H7 (cell line): ENCODE measurements at regions not wholly inside any gene's neighbourhood (a gene's known extent, or its start where the extent isn't known, plus 50 kb on each side); places are given as distances from the start of the nearest gene placed in this dataset.

ENCODE experiments used
- DNase-seq: peaks from one replicate; pipeline ENCODE4 v3.0.0; 2012
- H3K27me3 ChIP-seq: 2 replicates; pipeline ENCODE4 v1.6.0; 2011; ENCODE audit warnings: mild to moderate bottlenecking, low read length; ENCODE audit not compliant: control insufficient read depth, insufficient read depth
- H3K36me3 ChIP-seq: replicated peaks from 2 replicates; pipeline ENCODE4 v1.5.1; 2011; ENCODE audit warnings: low read length; ENCODE audit not compliant: control insufficient read depth, insufficient read depth
- H3K4me3 ChIP-seq: 2 replicates; pipeline ENCODE4 v1.5.1; 2011; ENCODE audit warnings: low read depth, mild to moderate bottlenecking, control low read depth, low read length, moderate library complexity; ENCODE audit not compliant: insufficient read depth

DNA sequence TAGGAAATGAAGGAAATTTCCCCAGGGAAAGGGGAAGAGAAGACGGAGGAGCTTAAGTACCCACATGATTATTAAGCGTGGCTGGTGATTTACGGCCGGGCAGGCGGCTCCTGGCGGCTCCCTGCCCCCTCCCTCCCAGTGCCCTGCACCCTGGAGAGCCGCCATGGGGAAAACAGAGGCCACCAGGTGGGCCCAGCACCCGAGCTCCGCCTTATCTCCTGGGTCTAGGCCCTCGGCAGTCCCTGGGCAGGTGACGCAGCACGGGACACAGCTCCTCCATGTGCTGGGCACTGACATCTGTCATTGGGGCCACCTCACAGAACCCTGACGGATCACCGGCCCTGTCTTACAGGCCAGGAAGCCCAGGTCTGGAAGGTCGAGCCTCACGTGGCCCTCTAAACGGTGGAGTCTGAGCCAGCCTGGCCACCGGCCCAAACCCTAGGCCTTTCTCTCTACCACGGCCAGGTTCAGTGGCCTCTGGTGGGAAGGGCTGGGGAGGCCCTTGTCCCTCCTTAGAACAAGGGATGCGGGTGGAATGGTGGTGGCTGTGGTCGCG is 60.2 kb upstream of the PPARA start:
- no peaks in the 10 kb centered on the region for H3K27me3 ChIP-seq
- DNase-seq = no peak
- no peaks in the 10 kb centered on the region for H3K36me3 ChIP-seq
- H3K4me3 ChIP-seq = no peak overlapping the region

DNA sequence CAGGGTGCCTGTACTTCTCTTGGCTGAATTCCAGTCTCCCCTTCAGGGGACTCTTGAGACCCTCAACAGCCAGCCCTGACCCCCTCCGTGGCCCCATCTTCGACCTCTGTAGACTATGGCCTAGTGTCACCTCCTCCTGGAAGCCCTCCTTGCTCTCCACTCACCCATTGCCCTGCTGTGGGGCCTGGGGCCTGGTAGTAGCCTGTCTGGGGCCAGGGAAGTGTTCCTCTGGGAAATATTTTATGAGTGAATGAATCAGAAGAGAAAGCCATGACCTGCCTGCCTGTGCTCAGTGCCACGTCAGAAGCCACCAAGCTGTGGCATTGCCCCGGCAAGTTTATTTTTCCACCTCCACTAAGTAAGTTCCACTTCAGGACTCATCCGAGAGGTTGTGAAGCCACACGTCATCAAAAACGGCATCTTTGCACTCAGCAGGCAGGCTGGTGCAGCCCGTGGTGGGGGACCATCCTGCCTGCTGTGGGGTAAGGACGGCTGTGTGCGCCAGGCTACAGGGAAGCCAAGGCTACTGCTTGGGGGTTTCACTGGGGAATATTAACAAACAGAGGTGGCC is 59.6 kb upstream of the PPARA start:
- Histone ChIP-seq H3K4me3 (no peak overlapping the region), H3K36me3 (no peaks in the 10 kb centered on the region), H3K27me3 (no peaks in the 10 kb centered on the region)
- DNase-seq = no peak

DNA sequence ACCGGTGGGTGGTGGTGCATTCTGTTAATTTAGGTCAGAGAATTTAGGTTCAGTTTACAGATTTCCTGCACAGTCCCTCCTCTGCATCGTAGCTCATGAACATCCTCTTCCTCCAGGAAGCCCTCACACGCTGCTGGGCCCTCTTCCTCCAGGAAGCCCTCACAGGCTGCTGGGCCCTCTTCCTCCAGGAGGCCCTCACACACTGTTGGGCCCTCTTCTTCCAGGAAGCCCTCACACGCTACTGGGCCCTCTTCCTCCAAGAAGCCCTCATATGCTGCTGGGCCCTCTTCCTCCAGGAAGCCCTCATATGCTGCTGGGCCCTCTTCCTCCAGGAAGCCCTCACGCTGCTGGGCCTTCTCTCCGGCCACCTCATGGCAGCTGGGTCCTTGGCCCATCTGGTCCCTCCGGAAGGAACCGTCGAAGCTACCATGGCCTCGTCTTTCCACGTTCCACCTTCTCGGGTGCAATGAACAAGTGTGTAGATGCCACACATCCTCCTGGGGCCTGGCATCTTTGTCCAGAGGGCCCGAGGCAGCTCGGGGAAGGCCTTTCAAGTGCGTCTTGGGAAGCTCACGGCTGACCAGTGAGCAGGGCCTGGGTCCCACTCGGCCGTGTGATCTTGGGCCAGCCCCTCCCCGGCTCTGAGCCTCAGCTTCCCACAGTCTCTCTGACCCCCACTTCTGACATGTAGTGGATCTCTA is 58.9 kb upstream of the PPARA start:
- Histone ChIP-seq H3K36me3 (no peaks in the 10 kb centered on the region), H3K27me3 (no peaks in the 10 kb centered on the region), H3K4me3 (no peak overlapping the region)
- DNase-seq = no peak

DNA sequence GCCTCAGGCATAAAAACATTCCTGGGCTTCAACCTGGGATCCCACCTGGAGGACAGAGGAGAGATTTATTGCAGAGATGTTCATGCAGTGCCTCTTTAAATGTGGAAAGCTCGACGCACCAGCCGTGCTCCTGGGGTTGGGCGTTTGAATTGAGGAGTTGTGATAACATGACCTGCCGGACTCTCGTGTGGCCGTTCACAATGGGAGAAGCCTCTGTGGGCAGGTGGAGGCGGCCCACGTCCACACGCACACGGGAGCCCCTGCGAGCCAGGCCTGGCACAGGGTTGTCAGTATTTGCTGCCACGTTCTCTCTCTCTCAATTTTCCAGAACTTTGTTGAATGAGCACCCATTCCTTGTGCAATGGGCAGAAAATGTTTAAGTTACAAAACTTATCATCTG is 58.3 kb upstream of the PPARA start:
- DNase-seq = no peak
- Histone ChIP-seq H3K36me3 (no peaks in the 10 kb centered on the region), H3K4me3 (no peak overlapping the region), H3K27me3 (no peaks in the 10 kb centered on the region)

DNA sequence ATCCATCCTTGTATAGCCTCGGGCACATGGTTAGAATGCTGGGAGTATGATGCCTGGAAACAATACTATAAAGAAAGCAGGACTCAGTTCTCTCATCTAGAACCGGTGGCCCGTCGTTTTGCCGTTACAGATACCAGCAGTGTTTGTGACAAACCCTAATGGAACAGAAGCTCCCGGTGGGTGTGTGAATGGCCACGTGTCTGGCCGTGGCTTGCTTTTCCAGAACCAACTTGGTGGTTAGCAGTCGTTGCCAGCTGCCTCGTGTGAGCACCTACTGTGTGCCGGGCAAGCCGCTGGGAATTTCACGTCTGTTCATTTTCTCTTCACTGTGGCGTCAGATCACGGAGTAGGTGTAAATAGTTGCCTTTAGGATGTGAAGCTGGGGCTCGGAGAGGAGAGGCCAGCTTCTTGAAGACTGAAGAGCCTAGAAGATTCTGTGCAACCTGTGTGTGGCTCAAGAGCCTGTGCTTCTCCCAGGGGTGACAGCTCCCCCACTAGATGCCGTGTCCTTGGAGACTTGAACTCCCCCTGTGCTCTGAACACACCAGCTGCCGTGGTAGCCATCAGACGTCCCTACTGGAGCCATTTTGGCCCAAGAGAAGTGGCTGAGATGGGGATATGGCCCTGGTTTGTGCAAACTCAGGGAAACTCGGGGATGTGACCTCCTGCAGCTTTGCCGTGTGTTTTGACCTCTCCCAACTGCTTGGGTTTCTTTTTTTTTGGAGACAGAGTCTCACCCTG is 57.5 kb upstream of the PPARA start:
- H3K36me3 ChIP-seq = no peaks in the 10 kb centered on the region
- no peaks in the 10 kb centered on the region for H3K27me3 ChIP-seq

DNA sequence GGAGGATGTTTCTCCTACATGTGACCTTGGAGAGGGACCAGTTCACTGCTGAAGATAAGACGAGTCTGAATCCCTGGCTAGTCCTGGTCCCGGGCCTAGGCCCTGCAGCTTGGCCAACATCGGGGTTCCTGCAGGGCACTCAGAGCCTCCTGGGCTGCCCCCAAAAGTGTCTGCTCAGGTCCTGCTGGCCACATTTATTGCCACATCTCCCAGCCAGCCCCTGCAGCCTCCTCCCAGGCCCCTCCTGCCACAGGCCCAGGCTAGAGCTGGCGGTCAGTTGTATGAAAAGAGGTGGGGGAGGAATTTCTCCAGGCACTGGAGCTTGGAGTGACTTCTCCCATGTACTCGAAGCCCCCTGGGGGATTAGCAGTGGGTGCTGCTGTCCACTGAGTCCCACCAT is 56.5 kb upstream of the PPARA start:
- H3K4me3 ChIP-seq = no peak overlapping the region
- no peak for DNase-seq
- no peaks in the 10 kb centered on the region for H3K27me3 ChIP-seq
- H3K36me3 ChIP-seq = no peaks in the 10 kb centered on the region

More for the DNA sequence above, 57.5 kb upstream of the PPARA start:
- H3K4me3 ChIP-seq = no peak overlapping the region
- no peak for DNase-seq

DNA sequence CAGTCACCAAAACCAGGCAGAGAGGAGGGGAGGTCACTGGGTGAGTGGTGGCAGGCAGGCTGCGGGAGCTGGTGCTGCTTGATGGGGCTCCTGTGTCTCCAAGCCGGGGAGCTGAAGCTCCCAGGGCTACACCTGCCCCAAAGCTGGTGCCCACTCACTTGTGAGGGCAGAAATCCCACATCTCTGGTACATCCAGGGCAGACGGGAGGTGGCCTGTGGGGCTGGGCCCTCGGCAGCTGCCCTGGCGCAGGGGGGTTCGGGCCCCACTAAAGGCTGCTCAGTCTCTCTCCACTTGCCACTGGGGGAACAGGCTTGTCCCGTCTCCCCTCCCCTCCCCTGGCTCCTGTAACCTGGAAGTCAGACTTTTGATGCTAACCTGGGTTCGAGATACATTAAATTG is 55.6 kb upstream of the PPARA start:
- Histone ChIP-seq H3K4me3 (no peak overlapping the region), H3K36me3 (no peaks in the 10 kb centered on the region), H3K27me3 (no peaks in the 10 kb centered on the region)
- DNase-seq = no peak

DNA sequence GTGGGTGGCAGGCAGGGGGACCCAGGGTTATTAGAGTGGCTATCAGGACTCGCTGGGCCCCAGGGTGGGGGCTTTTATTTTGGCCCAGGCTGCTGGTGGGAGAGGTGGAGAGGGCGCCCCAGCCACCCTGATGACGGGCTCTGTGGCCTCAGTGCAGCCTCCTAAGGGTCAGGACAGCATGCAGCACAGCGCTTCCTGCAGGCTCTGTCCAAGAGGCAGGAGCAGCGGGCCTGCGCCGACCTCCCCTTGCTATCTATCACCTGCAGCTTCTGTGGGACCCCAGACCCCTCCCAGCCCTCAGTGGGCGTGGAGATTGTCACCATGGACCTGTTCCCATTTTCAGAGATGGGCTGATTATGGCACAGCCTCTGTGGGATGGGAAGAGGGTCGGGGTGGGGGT is 54.3 kb upstream of the PPARA start:
- H3K36me3 ChIP-seq = no peaks in the 10 kb centered on the region

DNA sequence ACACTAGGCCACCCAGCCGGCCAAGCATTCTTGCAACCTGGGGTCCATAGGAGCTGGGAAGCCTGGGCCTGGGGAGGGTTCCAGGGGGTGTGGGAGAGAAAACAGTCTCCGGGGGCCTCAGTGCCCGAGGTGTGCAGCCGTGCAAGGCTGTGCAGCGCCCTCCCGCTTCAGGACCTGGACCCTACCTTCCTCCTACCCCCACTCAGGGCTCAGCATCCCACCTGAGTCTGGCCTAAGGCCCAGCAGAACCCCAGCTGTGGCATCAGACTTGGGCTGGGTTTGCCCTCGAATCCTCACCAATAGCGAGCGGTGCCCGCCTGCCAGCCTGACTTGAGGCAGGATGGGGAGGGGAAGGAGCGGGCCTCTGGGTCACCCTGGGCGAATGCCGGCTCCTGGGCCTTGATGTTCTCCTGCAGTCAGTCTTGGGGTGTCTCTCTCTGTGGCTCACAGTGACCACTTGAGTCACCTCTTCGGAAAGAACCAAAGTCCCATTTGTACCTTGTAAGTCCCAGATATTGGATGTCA is 53.6 kb upstream of the PPARA start:
- no peak for DNase-seq
- H3K27me3 ChIP-seq = no peaks in the 10 kb centered on the region
- no peak overlapping the region for H3K4me3 ChIP-seq
- no peaks in the 10 kb centered on the region for H3K36me3 ChIP-seq

More for the DNA sequence above, 54.3 kb upstream of the PPARA start:
- DNase-seq = no peak
- Histone ChIP-seq H3K27me3 (no peaks in the 10 kb centered on the region), H3K4me3 (no peak overlapping the region)

DNA sequence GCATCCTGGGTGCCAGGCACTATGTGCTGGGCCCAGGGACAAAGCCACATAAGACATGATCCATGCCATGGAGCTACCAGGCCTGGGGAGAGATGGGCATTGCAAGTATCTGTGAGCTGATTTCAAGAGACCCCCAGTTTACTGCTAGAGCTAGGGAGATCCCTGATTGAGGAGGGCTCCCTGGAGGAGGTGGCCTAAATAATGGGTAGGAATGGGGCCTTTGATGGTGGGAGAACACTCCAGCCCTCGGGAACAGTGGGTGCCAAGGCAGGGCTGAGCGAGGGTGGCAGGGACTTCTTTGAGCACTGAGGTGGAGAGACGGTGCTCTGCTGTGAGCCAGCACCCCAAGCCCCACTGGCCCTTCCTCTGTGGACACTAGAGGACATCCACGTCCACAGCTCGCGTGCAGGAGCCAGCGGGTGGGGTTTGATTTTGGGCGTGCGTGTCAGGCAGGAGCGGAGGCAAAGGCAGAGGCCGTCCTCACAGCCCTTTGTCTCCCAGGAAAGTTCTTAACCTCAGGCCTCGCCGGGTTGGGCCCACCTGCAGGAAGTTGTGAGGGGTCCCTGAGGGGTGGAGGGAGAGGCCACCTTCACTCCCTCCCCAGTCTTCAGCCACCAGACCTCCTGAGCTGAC is 52.9 kb upstream of the PPARA start:
- no peak for DNase-seq
- H3K4me3 ChIP-seq = no peak overlapping the region
- no peaks in the 10 kb centered on the region for H3K27me3 ChIP-seq
- H3K36me3 ChIP-seq = no peaks in the 10 kb centered on the region

DNA sequence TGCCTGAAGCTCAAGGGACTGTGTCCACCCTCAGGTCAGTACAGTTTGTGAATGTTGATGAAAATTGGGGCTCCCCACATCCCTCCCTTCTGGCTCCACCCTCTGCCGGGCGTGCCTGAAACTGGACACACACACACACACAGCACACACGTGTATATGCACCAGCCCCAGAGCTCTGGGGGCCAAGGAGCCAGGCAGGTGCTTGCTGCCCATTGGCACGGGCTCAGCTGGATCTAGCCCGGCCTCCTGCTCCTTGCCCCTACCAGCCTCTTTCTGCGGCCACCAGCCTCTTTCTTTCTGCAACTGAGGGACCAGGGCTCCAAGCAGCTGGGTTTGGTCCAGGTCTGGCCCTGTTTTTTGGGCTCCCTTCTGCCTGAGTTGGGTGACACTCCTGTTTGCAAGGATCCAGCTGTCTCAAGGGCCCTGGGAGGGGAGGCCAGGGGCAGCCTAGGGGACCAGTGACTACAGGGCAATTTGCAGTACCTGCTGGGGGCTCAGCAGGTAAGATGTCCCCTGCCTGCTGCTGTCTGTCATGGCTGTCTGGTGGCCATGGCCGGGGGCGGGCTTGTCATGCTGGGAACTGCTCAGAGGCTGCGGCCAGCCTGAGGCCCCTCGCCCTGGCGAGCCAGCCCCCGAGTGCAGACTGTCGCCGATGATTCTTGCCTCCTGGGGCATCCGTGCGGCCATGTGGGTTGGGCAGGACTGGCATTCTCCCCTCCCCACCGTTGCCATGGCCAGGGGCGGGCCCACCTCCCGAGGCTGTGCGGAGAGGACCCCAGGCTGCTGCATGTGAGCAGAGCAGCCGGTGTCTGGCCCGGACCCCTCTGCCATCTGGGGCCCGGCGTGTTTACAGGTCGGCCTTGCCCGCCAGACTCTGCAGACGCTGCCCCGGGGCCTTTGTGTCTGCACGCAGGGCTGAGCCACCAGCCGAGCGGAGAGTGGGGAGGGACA is 51.5 kb upstream of the PPARA start:
- no peaks in the 10 kb centered on the region for H3K36me3 ChIP-seq
- no peaks in the 10 kb centered on the region for H3K27me3 ChIP-seq

DNA sequence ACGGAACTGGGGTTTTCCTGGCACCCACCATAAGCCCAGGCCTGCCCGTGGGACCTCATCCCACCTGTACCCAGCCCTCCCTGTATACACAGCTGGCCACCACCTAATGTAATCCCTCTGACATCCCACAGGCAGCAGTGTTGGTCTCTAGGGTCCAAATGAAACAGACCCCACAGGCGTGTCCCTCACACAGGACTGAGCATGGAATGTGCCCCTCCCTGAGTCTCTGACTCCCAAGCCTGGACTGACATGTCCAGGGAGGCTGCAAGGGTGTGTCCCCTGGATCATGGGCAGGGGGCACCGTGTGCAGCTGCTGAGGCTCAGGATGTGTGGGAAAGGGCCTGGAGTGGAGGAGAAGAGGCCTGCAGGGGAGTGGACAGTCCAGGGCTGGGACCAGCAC is 50.6 kb upstream of the PPARA start:
- no peak for DNase-seq
- H3K4me3 ChIP-seq = no peak overlapping the region
- no peaks in the 10 kb centered on the region for H3K27me3 ChIP-seq
- H3K36me3 ChIP-seq = no peaks in the 10 kb centered on the region

More for the DNA sequence above, 51.5 kb upstream of the PPARA start:
- no peak for DNase-seq
- H3K4me3 ChIP-seq = no peak overlapping the region

DNA sequence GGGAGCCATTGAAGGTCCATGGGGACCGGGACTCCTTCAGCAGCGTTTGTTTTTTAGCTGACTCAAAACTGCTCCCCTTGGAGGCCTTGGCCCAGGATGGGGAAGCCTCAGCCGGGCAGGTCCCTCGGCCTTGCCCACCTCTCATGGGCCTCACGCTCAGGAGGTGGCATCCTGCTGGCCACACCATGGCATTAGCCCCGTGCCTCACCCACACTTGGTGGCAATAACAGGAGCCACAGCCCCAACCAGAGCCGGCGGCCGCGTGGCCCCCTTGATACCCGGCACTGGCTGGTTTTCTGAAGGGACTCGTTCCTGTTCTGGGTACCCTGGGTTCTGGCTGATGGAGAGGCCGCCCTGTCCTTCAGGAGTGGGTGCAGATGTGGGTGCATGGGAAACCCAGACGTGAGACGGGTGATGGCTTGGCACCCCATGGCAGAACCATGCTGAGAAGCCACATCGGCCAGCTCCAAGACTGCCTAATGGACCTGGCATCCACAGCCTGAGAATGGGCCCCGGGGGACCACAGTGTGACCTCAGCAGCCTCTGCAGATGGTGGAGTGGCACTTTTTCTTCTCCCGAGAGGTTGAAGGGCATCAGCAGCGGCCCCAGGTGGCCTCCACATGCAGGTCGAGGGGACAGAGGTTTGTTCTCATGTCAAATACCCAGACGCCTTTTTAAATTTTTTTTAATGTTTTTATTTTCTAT is 49.8 kb upstream of the PPARA start:
- Histone ChIP-seq H3K4me3 (no peak overlapping the region), H3K36me3 (no peaks in the 10 kb centered on the region)

More for the DNA sequence above, 49.8 kb upstream of the PPARA start:
- no peak for DNase-seq
- no peaks in the 10 kb centered on the region for H3K27me3 ChIP-seq
